Psoas muscle (tissue), 7 donors: ENCODE measurements at regions not wholly inside any gene's neighbourhood (a gene's known extent, or its start where the extent isn't known, plus 50 kb on each side); places are given as distances from the start of the nearest gene placed in this dataset.

ENCODE experiments used
- ATAC-seq, 4 donors: fragments of 200-7000 bp; cut with Tn5 transposase; one replicate each; pipeline ENCODE4 v1.9.1; 2020; ENCODE audit warnings: moderate library complexity in 3 of 4, mild to moderate bottlenecking in 2 of 4
- DNase-seq, 2 donors: peaks; one replicate each; pipeline ENCODE4 v3.0.0-alpha.2; 2020
- H3K27ac ChIP-seq: fragments of 200-600 bp; one replicate; pipeline ENCODE4 v1.8.0; 2022
- H3K27me3 ChIP-seq, 3 donors: fragments of 200-600 bp in 1 of 3; one replicate each; pipeline versions ENCODE4 v1.6.1 to v1.8.0; 2013 to 2022; ENCODE audit warnings: low read length in 2 of 3, mild to moderate bottlenecking in 2 of 3, moderate library complexity in 1 of 3; ENCODE audit not compliant: insufficient read depth in 3 of 3
- H3K36me3 ChIP-seq, 2 donors: fragments of 200-600 bp in 1 of 2; one replicate each; pipeline versions ENCODE4 v1.6.1 to v1.8.0; 2013 to 2022; ENCODE audit warnings: low read depth in 1 of 2, mild to moderate bottlenecking in 1 of 2, moderate library complexity in 1 of 2; ENCODE audit not compliant: insufficient read depth in 1 of 2
- H3K4me1 ChIP-seq: fragments of 200-600 bp; one replicate; pipeline ENCODE4 v1.8.0; 2022
- H3K4me3 ChIP-seq: fragments of 200-600 bp; one replicate; pipeline ENCODE4 v1.8.0; 2022; ENCODE audit warnings: mild to moderate bottlenecking
- H3K9me3 ChIP-seq: fragments of 200-600 bp; one replicate; pipeline ENCODE4 v1.8.0; 2022
- CTCF ChIP-seq: fragments of 200-600 bp; IDR thresholded peaks from one replicate; pipeline ENCODE4 v1.8.0; 2022; ENCODE audit warnings: antibody characterized with exemption
- WGBS, 3 donors: extraction: QIAGEN DNeasy Blood & Tissue Kit; methylation state at CpG; one replicate each; pipeline versions ENCODE4 v1.1.6 to v1.1.7; 2013; 5-methylcytosine and 5-hydroxymethylcytosine counted together
- intact Hi-C, 2 donors: fragments of 100-400 bp; cut with DNase I; formaldehyde crosslinking; loops; one replicate each; pipeline versions ENCODE4 v1.11.0 to v1.14.2; 2022
- donor health status: healthy with polysubstance abuse.
- donor health status: DM: no; HTN: no; CAD: no; lungs with moderate emphysema.
- donor health status: Bipolar disorder and iron deficiency.
- donor health status: healthy.
- donor health status: DM: yes; HTN: yes; CAD: no.
- donor health status: DM: no; HTN: no; CAD: no.
- donor health status: DM: yes; HTN: yes; CAD: no.

GRCh38 chr5:57417971-57418370, 64.6 kb downstream of the ACTBL2 start:
- intact Hi-C loops = no loop called here
- Histone ChIP-seq H3K9me3 (no peaks in the 10 kb centered on the region), H3K27ac (no peak overlapping the region), H3K4me1 (no peaks in the 10 kb centered on the region), H3K4me3 (no peak overlapping the region), H3K27me3 (no peaks in the 10 kb centered on the region), H3K36me3 (no peaks in the 10 kb centered on the region)
- WGBS, 3 donors = 43 to 62% (median 56%) methylated on average over 2 of the region's 2 CpGs
- DNase-seq (no peak), ATAC-seq (no peak)
- TF ChIP-seq CTCF = no peak

- Histone ChIP-seq H3K4me1 (no peaks in the 10 kb centered on the region), H3K9me3 (no peaks in the 10 kb centered on the region), H3K27me3 (no peaks in the 10 kb centered on the region), H3K4me3 (no peak overlapping the region), H3K27ac (no peak overlapping the region), H3K36me3 (no peaks in the 10 kb centered on the region)
- ATAC-seq (no peak), DNase-seq (no peak)
- TF ChIP-seq CTCF = no peak
- 72 to 77% (median 73%) methylated on average over 6 of the region's 6 CpGs for WGBS, 3 donors
- intact Hi-C loops = no loop called here
These were observed 65.3 kb downstream of the ACTBL2 start for GRCh38 chr5:57417320-57417719.

GRCh38 chr5:57416278-57416994, 66.2 kb downstream of the ACTBL2 start:
- Histone ChIP-seq H3K4me1 (no peaks in the 10 kb centered on the region), H3K9me3 (no peaks in the 10 kb centered on the region), H3K36me3 (no peaks in the 10 kb centered on the region), H3K4me3 (no peak overlapping the region), H3K27me3 (no peaks in the 10 kb centered on the region), H3K27ac (no peak overlapping the region)
- ATAC-seq (no peak), DNase-seq (no peak)
- intact Hi-C loops = no loop called here
- no peak for TF ChIP-seq CTCF
- WGBS, 3 donors = 58 to 69% (median 64%) methylated on average over 4 of the region's 4 CpGs

GRCh38 chr5:57414857-57415256, 67.8 kb downstream of the ACTBL2 start:
- no peak for TF ChIP-seq CTCF
- Histone ChIP-seq H3K4me3 (no peak overlapping the region), H3K9me3 (no peaks in the 10 kb centered on the region), H3K4me1 (no peaks in the 10 kb centered on the region), H3K27ac (no peak overlapping the region), H3K36me3 (no peaks in the 10 kb centered on the region), H3K27me3 (no peaks in the 10 kb centered on the region)
- ATAC-seq = no peak
- intact Hi-C loops = no loop called here
- WGBS, 3 donors = 61 to 76% (median 62%) methylated on average over 2 of the region's 2 CpGs
- no peak for DNase-seq

GRCh38 chr5:57414191-57414590, 68.4 kb downstream of the ACTBL2 start:
- Histone ChIP-seq H3K36me3 (no peaks in the 10 kb centered on the region), H3K27me3 (no peaks in the 10 kb centered on the region), H3K9me3 (no peaks in the 10 kb centered on the region), H3K4me1 (peaks cover 2% of the 10 kb centered on the region), H3K27ac (no peak overlapping the region), H3K4me3 (no peak overlapping the region)
- DNase-seq (no peak), ATAC-seq (no peak)
- intact Hi-C loops = no loop called here
- 74 to 90% (median 84%) methylated on average over 3 of the region's 3 CpGs for WGBS, 3 donors
- TF ChIP-seq CTCF = no peak
